ENCODE measurements at regions not wholly inside any gene's neighbourhood (a gene's known extent, or its start where the extent isn't known, plus 50 kb on each side); places are given as distances from the start of the nearest gene placed in this dataset.

DNA sequence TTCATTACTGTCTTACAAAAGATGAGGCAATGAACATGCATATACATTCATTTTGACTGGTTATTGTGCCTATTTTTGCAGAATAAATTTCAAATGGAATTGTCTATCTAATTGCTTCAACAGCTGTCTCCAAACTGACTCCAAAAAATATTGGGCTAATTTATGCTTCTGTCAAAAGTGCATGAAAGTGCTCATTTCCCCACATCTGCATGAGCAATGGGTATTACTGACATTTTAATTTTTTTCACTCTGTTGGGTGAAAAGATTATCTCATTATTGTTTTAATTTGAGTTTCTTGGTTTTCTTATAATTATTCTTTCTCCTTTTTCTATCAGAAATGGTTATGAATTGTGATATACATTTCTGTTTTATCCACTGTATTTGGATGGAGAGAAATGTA lies 404.2 kb downstream of the QKI start:
- DNase-seq, result no peak

DNA sequence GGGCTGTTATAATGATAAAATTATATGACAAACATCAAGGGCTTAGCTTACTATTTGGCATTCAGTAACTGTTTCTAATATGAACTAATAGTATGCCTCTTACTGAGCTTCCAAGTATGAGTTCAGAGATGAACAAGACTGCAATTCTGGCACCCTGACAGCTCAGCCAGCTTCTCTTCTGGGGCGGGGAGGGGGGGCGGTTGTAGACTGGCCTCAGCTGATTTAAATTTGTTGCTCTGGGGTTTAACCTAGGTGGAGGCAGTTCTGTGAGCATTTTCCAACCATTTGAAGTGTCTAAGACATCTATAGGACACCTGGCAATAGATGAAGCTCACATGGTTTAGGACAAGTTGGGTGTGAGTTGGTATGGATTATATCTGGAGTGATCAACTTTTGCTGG lies 401.9 kb downstream of the QKI start:
- no peak for DNase-seq

DNA sequence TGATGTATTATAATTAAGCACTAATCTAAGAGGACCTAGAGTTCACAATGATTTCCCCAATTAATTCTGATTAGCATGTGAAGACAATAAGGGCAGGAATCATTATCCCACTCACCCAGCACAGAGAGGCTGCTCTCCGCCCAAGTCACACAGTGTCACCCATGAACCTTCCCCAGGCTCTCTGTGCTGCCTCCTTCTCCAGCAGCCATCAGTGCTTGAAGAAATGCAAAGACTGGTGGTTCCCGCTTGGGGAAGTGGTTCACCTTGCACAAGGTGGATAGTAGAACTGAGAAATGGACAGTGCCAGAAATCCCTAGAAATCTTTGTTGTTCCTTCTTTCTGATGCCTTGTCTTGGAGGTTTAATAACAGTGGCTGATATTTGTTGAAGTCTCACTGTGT lies 401.3 kb downstream of the QKI start:
- no peak for DNase-seq

DNA sequence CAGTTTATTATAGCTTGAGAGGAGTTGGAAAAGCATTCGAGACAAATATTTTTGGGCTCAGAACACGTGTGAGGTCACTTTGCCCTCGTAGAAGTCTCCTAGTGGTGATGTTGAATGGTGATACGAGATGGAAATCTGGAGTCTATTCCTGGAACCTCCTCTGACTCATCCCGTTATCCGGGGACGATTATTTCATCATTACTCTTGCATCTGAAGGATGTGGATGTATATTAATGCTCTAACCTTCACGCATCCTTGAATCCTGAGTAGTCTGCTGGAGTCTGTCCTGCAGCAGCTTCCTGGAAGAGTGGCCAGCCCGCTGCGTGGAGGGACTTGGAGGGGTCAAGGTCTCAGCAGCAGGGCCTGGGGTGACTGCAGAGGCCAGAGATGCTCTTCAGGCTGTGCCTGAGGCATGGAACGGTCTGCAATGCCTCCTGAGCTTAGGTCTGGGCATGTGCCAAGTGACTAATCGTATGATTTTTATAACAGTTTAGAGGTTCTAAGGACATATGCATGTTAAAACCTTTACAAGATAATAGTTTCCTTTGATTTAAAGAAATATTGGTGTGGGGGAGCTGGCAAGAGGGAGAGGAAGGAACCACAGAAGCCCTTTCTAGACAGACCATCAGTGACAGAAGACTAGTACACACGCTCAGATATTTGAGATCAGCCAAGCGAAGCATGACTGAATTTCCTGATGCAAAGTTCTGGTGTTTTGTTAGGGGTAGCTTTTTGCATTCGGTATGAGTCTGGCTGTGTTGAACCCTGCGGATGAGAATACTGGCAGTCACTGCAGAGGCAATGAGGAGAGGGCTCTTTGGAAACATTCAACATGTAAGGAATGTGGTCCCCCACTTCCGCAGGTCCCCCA lies 400.2 kb downstream of the QKI start:
- no peak for DNase-seq

DNA sequence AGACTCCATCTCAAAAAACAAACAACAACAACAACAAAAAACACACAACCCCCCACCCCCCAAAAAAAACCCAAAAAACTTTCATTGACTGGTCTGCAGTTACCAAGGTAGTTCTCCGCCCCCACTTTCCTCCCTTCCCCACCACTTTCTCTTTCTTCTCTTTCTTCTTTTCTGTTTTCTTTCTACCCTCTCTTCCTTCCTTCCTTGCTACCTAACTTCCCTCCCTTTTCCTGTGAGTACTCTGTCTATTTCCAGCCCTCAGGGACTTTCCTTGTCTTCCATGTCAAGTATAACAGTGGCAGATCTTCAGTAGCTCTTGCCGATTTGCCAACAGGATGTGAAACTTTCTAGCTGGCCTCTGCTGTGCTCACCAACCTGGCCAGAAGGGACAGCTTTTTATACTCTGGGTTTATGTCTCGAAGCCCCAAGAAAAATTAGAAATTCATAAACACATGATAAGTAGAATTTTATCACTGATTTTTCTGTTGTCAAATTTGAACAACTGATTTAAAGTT lies 399.5 kb downstream of the QKI start:
- no peak for DNase-seq

DNA sequence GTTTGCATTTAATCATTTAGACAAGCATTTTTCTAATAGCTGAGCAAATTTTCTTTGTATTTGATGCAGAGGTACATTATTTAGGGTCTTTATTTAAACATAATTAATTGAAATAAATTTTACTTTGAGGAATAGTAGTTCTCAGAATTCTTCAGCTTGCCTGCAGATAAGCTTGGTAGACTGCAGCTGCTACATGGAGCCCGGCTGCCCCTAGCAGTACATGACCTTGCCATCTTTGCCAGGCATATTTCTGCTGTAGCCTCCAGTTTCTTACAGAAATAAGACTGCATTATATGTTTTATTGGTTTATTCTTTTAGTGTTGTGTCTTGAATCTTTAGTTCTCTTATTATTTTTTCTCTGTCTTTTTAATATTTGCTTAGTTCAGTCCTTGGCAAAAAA lies 396.8 kb downstream of the QKI start:
- no peak for DNase-seq

DNA sequence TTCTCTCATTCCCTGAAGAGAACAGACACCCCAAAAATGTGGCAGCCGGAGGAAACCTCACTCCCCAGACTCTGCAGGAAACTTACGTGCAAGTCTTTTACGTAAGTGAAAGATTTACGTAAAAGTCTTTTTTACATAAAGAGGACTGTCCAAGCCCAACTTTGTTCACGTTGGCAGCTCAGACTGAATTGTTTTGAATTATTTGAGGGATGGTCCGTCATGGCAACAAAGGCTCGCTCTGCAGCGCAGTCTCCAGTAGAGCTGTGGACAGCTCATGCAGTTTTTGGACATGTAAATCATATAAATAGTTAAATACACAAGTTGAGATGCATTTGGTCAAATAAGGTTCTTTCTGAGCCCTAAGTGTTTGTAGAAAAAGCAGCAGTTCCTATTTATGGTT lies 394.8 kb downstream of the QKI start:
- no peak for DNase-seq

DNA sequence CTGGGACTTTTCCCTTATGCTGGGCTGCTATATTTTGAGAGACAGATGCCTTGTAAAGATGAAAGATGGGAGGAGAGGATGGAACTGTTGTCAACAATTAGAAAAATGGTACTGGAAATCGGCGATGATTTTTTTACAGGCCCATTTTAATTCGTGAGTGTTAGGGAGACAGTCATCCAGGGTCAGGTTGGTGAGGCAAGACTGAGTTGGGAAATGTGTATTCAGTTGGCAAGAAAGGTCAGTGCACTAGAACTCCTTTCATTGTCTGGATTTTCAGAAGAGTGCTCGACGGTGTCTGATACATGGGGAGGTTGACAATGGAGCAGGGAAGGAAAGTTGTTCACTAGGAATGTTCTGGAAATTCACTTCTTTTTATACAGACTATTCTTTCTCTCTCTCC lies 394.4 kb downstream of the QKI start:
- no peak for DNase-seq

DNA sequence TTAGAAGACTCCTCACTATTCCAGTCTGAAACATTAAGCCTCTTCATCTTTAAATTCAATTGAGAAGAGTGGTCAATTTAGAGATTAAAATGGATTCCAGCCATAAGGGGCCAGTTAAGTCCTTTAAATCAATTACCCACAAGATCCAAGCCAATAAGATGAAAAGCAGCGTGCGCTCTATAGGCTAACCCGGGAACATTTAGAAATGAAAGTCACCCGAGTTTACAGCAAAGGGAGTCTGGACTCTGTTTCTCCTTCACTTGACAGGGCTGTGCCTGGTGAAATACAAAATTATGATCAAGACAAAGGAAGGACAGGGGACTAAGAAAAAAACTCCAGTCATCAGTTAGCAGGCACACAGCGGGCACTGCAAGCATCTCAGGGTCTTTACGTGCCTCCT lies 393.7 kb downstream of the QKI start:
- no peak for DNase-seq

DNA sequence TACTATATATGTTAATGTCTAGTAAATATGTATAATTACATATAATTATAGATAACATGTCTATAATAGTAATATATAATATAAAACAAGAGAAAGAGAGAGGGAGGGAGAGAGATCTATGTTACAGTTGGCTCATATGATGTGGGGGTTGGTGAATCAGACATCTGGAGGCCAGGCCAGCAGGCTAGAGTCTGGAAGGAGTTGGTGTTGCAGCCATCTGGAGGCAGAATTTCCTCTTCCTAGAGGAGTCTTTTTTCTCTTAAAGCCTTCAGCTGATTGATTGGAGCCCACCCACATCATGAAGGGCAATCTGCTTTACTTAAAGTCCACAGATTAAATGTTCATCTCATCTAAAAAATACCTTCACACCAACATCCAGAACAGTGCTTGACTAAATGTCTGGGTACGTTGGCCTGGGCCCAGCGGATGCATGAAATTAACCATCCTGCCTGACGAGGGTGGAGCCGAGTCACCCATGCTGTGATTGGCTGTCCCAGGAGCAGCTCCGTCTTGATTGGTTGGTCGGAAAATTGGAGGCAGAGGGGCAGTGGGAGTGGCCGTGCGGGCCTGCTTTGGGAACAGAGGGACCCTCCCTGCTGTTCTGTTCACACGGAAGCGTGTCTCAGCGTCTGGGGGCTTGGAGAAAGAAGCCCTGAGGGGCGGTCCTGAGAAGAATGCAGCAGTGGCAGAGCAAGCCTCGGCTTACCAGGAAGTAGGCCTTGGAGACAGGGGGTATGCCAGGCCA lies 392.4 kb downstream of the QKI start:
- DNase-seq, result no peak

DNA sequence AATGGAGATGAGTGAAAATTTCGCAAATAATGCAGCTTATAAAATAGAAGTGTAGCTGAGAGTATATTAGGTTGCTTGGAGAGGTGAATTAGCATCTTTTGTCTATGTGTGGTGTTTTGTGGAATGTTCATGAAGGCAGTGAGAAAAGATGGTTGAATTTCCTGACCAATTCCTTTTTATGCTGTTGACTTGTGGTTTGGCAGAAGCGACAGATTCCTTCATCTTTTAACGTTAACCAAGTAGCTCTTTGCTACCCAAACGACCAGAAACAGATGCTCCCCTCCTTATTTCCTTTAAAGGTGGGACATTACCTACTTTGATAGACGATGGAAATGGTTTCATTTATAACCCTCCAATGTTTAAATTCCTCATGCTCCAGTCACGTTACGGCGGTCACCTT lies 390.5 kb downstream of the QKI start:
- DNase-seq, result no peak

DNA sequence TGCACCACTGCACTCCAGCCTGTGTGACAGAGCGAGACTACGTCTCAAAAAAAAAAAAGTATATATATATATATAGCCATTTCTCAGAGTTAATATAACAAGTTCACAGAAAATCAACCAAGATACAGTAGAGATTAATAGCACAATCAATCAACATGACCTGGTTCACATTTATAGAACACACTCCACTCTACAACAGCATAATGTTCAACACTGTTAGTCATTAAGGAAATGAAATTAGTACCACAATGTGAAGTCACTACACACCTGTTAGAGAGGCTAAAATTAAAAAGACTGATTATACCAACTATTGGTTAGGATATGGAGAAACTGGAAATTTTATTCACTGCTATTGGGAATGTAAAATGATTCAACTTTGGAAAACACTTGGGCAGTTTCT lies 387.7 kb downstream of the QKI start:
- DNase-seq, result no peak

DNA sequence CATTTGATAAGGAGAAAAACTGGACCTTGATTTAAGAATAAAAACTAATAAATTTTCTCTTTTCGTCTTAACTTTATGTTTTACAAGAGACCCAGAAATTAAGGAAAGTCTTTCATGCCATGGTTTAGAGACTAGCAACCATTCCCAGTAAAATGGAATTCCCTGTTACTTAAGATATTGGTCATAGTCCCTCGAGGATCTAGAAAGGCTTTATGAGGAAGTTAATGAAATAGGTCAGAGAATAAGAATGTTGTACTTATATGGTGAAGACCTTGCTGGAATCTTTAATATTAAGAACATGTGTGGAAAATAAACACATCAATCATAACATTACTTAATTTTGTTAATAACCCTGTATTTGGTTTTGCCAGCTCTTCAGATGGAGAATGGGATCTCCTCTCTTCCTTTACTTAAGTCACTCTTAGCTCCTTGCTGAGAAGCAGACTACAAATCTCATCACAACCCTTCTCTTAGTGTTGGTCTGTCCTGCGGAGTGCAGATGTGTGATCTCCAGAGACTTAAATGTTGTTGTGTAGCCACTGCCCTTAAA lies 382.9 kb downstream of the QKI start:
- no peak for DNase-seq

DNA sequence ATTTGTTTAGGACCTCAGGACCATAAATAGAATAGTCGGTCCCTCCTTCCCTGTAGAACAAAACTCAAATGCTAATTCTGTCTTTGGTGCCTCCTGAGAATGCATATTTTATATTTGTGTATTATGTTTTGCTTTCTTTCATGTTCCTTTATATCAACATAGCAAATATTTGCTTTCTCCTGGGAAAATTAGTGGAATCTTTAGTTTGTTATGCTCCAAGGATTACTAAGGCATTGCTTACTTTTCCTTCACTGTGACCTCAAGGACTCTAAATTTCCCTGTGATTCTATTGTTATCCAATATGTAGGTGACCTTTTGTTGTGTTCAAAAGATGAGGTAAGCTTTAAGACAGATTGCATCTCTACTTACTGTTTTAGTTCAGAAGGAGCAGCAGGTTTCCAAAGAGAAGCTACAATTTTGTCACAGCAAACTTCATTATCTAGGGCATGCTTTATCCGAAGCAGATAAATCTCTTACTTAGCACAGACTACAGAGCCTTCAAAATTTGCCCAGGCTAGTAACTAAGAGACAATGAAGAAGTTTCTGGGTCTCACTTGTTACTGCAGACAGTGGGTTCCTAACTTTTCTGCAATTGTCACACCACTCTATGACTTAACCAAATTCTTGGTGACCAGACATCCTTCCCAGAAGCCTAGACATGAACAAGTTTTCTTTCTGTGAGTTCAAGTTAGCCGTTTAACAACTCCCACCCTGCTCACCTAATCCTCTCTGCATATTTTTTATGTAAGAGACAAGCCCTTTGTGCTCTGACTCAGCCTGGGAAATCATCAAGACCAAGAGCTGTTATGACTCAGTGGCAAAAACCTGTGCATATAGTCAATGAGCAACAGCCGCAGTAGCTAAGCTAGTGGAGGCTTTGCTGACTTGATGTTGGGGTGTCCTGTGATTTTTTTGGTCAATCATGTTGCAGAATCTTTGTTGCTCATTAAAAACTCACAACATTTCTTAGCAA lies 378.8 kb downstream of the QKI start:
- DNase-seq, result no peak

DNA sequence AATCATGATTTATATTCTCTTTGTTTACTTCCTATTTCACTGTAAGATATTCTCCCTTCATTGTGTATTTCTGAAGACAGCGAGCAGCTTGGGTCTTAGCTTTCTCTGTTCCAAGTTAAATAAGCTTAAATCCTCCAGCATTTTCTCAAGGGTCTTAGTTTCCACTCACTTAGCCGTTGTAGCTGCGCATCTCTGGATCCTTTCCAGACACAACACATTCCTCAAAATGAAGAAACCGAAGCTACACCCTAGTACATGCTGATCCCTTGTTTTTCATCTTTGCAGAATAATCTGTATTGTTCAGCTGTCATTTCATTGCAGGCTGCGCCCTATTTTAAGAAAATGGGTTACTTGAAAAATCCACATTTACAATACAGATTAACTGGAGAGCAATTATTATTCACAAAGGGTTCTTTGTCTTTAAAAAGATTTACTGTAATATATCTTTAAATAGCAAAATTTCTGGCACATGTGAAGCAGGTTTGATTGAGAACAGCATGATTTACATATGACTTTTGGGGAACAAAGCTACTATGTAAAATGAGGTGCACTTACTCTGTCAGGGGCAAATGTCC lies 375.8 kb downstream of the QKI start:
- no peak for DNase-seq

DNA sequence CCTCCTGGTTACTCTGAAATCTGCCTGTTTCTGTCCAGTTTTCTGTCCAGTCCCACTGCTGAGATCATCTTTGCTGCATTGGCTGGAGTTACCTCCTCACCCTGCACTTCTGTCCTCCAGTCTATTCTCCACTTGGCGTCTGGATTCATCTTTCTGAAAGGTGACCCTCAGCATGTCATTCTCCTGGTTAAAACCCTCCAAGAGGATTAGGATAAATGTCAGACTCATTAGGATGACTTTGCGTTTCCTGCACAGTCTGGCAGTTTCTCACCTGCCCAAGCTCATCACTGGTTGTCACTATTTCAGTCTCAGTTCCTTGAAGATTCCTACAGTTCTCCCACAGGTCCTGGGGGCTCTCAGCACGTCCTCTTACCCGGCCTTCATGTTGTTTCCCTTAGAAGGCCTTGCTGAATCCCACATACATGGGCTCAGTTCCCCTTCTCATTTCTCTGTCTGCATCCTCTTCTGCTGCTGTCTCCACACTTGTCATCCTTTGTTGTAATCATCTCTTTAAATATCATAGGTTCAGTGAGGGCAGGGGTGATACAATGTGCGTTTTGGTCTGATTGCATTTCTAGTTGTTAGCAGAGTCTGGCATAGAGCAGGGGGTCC lies 374.8 kb downstream of the QKI start:
- DNase-seq, result no peak

DNA sequence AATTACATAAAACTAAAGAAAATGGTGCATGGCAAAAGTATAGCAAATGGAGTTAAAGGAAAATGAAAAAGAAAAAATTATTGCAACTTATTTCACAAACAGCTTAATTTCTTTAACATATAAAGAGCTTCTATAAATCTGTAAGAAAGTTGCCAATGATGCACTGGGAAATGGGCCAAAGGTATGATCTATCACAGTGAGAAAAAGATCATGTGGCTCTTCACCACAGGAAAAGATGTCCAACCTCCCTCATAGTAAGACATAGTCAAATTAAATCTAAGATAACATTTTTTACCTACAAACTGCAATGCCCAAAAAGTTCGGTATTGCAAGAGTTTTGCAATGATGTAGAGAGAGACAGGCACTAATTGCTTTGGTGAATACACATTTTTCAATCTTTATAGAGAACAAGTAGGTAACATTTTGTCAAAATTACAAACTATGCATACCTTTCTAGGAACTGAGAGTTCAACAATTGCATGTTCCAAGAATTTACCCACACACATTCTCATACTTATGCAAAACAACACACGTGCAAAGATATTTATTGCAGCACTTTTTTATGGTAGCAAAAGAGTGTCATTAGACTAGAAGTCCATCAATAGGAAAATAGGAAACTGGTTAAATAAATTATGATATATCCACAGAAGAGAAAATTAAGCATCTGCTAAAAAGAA lies 372.6 kb downstream of the QKI start:
- no peak for DNase-seq

DNA sequence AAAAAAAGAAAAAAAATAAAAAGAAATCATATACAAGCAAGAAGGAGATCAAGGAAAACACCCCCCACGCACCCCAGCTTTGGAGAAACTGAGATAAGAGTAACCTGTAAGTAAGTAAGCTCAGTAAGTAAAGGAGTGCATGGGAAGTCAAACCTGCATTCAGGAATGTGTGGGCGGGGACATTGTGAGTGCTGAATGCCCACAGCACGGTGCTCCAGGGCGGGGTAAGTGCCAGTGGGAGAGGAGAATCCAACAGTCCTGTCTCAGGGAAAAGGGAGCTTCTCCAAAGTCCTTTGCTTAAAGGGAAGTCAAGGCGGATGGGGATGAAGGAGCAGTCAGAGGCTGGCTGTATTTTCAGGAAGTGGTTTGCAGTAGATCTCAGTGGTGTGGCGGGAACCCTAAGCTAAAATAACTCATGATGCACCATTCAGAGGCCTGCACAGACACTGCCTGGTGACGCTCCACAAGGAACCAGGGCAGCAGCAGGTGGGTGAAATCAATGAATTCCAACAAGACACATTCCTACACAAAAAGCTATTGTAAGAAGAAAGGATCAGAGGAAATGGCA lies 368.0 kb downstream of the QKI start:
- no peak for DNase-seq

DNA sequence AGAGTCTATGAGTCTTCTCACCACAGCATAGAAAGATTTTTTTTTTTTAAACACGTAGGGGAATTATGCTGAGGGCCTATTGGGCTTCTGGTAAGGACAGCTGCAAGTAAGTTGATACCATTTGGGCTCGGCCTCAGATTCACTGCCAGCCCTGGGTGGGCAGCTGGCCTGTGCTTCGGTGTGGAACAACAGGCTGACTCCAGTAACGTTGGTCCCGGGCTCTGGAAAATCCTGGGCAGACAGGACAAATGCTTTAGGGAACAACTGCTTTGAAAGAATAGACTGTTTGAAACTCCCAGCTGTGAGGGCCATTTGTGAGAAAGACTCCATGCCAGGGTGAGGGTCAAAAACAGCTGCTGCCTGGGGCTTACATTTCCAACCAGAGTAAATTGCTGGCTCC lies 366.5 kb downstream of the QKI start:
- no peak for DNase-seq

DNA sequence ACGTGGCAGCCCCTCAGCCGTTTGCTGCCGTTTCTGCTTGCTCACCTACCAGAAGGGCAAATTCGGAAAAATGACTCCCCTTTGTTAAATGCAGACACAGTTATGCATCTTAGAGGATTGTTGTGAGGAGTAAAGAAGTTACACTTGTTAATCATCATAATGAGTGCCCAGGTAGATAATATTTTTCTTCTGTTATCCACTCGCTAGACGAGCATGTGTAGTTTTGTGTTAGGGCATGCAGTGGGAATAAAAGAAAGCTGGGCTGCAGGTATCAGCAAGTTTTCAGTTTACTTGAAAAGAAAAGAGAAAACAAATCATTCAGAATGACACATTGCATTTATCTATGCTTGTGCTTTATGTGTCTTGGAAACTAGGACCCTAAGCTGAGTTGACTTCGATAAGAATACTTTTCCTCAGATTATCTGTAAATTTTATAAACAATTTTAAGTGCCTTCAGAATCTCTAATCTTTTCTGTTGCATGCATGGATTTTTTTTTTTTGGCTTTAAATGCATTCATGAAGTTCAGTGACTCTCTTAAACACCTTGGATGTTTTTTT lies 365.3 kb downstream of the QKI start:
- DNase-seq, result no peak

DNA sequence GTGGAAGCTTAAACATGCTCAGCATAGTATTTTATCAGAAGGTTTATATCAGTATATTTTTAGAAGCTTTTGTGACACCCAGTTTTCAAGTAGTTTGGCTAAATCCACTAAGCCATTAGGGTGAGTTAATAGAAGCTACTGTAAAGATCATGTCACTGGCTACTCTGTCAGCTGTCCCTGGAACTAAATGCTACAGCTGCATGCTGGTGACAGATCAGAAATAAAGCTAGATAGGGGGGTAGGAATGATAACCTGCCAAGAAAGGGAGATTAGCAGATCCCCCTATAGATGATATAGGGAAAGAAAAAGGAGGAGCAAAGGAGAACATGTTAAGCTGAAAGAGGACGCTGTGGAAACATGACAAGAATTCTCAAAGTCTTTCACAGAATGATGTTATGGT lies 363.2 kb downstream of the QKI start:
- no peak for DNase-seq

All from cerebellar nuclear complex (tissue), 1 donor.